GM10266 (cell line): ENCODE measurements at regions not wholly inside any gene's neighbourhood (a gene's known extent, or its start where the extent isn't known, plus 50 kb on each side); places are given as distances from the start of the nearest gene placed in this dataset.

ENCODE experiments used
- DNase-seq: peaks from one replicate; pipeline ENCODE4 v3.0.0; 2012; ENCODE audit errors: extremely low spot score
- TF ChIP-seq, protein P1 (sequence below): IDR thresholded peaks from 2 replicates; pipeline ENCODE4 v1.5.1; 2012; ENCODE audit warnings: mild to moderate bottlenecking, low read depth; ENCODE audit not compliant: control insufficient read depth, insufficient read depth; ENCODE audit errors: missing control alignments

DNA sequence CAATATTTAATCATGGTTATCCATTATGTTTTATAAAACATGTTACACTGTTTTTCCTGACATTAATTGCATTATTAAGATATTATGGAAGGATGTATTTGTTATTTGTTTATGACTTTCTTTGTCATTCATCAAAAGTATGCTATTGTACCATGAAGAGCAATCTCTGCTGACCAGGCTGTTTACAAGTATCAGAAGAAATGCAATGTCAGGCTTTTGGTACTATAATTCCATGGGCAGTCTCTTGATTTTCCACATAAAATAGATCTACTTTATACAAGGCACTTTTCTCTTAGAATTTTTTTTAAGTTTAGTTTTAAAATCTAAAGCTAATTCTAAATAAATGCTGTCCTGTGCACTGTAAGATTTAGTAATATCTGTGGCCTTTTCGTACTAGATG is 196.6 kb downstream of the COX7C start:
- TF ChIP-seq, protein P1, sequence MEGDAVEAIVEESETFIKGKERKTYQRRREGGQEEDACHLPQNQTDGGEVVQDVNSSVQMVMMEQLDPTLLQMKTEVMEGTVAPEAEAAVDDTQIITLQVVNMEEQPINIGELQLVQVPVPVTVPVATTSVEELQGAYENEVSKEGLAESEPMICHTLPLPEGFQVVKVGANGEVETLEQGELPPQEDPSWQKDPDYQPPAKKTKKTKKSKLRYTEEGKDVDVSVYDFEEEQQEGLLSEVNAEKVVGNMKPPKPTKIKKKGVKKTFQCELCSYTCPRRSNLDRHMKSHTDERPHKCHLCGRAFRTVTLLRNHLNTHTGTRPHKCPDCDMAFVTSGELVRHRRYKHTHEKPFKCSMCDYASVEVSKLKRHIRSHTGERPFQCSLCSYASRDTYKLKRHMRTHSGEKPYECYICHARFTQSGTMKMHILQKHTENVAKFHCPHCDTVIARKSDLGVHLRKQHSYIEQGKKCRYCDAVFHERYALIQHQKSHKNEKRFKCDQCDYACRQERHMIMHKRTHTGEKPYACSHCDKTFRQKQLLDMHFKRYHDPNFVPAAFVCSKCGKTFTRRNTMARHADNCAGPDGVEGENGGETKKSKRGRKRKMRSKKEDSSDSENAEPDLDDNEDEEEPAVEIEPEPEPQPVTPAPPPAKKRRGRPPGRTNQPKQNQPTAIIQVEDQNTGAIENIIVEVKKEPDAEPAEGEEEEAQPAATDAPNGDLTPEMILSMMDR: no peak
- no peak for DNase-seq

DNA sequence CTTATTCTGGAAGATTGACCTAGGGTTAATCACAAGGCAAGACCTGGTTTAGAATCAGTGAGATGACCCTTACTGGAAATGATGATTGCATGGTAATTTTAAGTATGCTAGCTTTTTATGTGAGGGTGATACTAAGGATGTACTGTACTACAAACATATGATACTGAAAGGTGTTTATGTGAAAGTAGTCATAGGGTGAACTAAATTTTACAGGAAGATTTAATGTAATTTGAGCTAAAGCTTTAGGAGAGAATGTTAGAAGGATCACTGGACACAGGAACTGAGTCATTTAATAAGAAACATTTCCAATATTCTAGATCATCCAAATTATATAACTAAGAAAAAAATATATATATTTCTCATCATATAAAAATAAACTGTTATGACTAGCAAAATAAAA is 197.2 kb downstream of the COX7C start:
- TF ChIP-seq, protein P1: no peak
- no peak for DNase-seq

DNA sequence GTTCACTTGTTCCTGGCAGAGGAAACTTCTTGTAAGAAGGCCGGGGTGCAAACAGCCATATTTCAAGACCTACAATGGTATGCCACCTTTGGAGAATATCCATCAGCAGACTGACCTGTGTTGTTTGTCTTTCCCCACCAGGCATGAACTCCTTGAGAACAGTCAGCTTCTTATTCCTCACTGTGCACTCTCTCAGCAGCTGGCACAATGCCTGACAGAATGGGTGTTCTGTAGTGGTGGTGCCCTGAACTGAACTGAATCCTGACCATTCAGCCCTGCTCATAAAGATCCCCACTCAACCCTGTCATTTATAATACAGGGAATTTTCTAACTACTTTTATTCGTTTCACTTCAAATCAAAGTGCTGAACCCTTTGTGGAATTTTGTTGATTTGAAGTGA is 206.9 kb downstream of the COX7C start:
- TF ChIP-seq, protein P1: no peak

DNA sequence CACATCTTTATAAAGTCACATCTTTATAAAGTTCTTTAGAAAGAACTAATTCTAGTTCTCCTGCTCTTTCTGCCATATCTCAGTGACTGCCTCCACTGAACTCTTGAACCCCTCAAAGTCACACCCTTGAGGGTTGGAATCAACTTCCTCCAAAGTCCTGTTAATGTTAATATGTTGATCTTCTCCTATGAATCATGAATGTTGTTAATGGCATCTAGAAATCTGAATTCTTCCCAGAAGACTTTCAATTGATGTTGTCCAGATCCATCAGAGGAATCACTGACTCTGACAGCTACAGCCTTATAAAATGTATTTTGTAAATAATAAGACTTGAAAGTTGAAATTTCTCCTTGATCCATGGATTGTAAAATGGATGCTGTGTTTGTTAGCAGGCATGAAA is 213.4 kb downstream of the COX7C start:
- TF ChIP-seq, protein P1: no peak
- no peak for DNase-seq

More for the DNA sequence above, 206.9 kb downstream of the COX7C start:
- no peak for DNase-seq

DNA sequence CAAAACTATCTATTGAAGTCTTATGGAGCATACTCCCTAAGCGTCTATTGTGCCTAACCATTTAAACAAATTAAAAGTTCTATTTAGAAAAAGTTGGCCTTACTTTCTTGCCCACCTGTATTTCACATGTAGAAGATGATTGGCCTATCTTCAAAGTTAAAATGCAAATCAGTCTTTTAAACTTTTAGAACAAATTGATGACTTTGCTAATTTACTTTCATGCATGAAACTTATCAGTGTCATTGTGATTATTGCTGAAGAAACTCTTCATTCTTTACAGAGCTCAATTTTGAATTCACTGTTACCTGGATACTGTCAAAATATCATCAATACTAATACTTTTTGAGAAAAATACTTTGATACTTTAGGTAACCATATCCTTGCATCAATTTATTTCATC is 216.1 kb downstream of the COX7C start:
- TF ChIP-seq, protein P1: no peak
- no peak for DNase-seq

DNA sequence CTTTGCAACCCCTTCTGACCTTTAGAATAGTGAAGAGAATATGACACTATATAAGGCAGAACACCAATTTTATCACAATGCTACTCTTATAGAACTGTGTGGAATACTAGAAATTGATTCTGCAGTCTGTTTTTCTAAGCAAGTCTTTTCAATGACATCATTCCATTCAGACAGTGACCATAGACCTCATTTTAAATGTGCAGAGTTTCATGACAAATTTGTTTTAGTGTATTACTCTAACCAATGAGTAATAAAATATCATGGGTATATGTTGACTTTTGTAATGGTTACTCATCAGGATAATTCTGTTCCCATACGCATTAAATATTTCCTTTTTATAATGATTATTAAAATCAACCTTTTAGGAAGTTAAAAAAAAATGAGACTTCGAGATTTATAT is 219.9 kb downstream of the COX7C start:
- no peak for DNase-seq
- TF ChIP-seq, protein P1: no peak

DNA sequence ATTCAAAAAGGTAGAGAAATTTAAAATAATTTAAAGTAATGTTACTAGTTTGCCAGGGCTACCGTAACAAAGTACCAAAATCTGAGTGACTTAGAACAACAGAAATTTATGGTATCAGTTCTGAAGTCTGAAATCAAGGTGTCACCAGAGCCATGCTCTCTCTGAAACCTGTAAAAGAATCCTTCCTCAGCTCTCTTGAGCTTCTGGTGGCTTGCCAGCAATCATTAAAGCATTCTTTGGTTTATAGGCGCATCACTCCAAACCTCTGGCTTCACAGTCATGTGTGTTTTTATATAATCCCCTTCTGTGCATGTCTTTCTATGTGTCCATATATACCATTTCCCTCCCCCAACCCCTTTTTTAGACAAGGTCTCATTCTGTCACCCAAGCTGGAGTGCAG is 220.3 kb downstream of the COX7C start:
- TF ChIP-seq, protein P1: no peak
- DNase-seq: no peak
